IMR-90 (cell line): ENCODE measurements at regions not wholly inside any gene's neighbourhood (a gene's known extent, or its start where the extent isn't known, plus 50 kb on each side); places are given as distances from the start of the nearest gene placed in this dataset.

Source experiments
- ATAC-seq: fragments of 200-7000 bp; cut with Tn5 transposase; 2 replicates; pipeline ENCODE4 v1.9.1; 2020; ENCODE audit warnings: low read depth, mild to moderate bottlenecking, moderate library complexity
- BruUV-seq: library from RNA; stranded (reverse); fragments of 400-500 nt; replicated peaks from 2 replicates; lab custom pipeline; 2021; lab: Mats Ljungman, UMichigan
- CTCF ChIA-PET: fragments of 300-600 bp; formaldehyde crosslinking; extraction: SDS; loops from one replicate; lab custom pipeline; 2021; ENCODE audit warnings: antibody characterized with exemption; lab: Yijun Ruan, JAX
- POLR2A ChIA-PET: fragments of 300-600 bp; sonication (Branson Sonifier 250); formaldehyde crosslinking; loops from one replicate; lab custom pipeline; 2022; ENCODE audit warnings: antibody characterized with exemption; ENCODE audit not compliant: unreplicated experiment; lab: Charles Lee
- DNase-seq: peaks from one replicate; pipeline ENCODE4 v3.0.0; 2013
- H2AFZ ChIP-seq: replicated peaks from 2 replicates; pipeline ENCODE3; 2013; ENCODE audit warnings: low read length, mild to moderate bottlenecking; ENCODE audit not compliant: poor library complexity
- H2AK5ac ChIP-seq: 2 replicates; pipeline ENCODE4 v1.6.1; 2013; ENCODE audit warnings: low read depth, low read length, inconsistent platforms
- H2AK9ac ChIP-seq: replicated peaks from 2 replicates; pipeline ENCODE3; 2013; ENCODE audit warnings: mild to moderate bottlenecking, low read depth, low read length, moderate library complexity; ENCODE audit not compliant: poor library complexity
- H2BK120ac ChIP-seq: 2 replicates; pipeline ENCODE4 v1.6.1; 2013; ENCODE audit warnings: low read depth, low read length, inconsistent platforms
- H2BK15ac ChIP-seq: 3 replicates; pipeline ENCODE4 v1.6.1; 2013; ENCODE audit warnings: low read depth, low read length, inconsistent platforms
- H2BK20ac ChIP-seq: 2 replicates; pipeline ENCODE4 v1.6.1; 2013; ENCODE audit warnings: low read depth, mild to moderate bottlenecking, inconsistent platforms, low read length, moderate library complexity
- H2BK5ac ChIP-seq: 2 replicates; pipeline ENCODE4 v1.6.1; 2013; ENCODE audit warnings: mild to moderate bottlenecking, low read depth, low read length, inconsistent platforms; ENCODE audit not compliant: poor library complexity, severe bottlenecking
- H3K14ac ChIP-seq: replicated peaks from 2 replicates; pipeline ENCODE4 v1.6.1; 2013; ENCODE audit warnings: low read depth, low read length, inconsistent platforms
- H3K18ac ChIP-seq: 2 replicates; pipeline ENCODE4 v1.6.1; 2013; ENCODE audit warnings: low read depth, low read length, control low read depth
- H3K23ac ChIP-seq: 2 replicates; pipeline ENCODE4 v1.6.1; 2013; ENCODE audit warnings: low read depth, low read length, inconsistent platforms
- H3K27ac ChIP-seq: 2 replicates; pipeline ENCODE4 v1.5.1; 2013; ENCODE audit warnings: mild to moderate bottlenecking, control low read depth, low read length; ENCODE audit not compliant: insufficient read depth
- H3K27me3 ChIP-seq: 2 replicates; pipeline ENCODE4 v1.6.1; 2013; ENCODE audit warnings: low read length; ENCODE audit not compliant: control insufficient read depth, insufficient read depth
- H3K36me3 ChIP-seq: 2 replicates; pipeline ENCODE4 v1.6.1; 2013; ENCODE audit warnings: low read length, mixed read lengths; ENCODE audit not compliant: control insufficient read depth, insufficient read depth
- H3K4ac ChIP-seq: 2 replicates; pipeline ENCODE4 v1.6.1; 2013; ENCODE audit warnings: low read depth, low read length, inconsistent platforms
- H3K4me1 ChIP-seq: 2 replicates; pipeline ENCODE4 v1.6.1; 2013; ENCODE audit warnings: low read length, mixed read lengths; ENCODE audit not compliant: control insufficient read depth, insufficient read depth
- H3K4me2 ChIP-seq: 2 replicates; pipeline ENCODE4 v1.6.1; 2013; ENCODE audit warnings: low read depth, mild to moderate bottlenecking, control low read depth, low read length, moderate library complexity
- H3K4me3 ChIP-seq: 2 replicates; pipeline ENCODE4 v1.5.1; 2013; ENCODE audit warnings: low read depth, mild to moderate bottlenecking, control low read depth, low read length, moderate library complexity; ENCODE audit not compliant: insufficient read depth
- H3K56ac ChIP-seq: 2 replicates; pipeline ENCODE4 v1.6.1; 2013; ENCODE audit warnings: low read length, inconsistent platforms; ENCODE audit not compliant: insufficient read depth; ENCODE audit errors: extremely low read depth
- H3K79me1 ChIP-seq, 2 experiments: 2 replicates each; pipeline ENCODE4 v1.6.1; 2013; ENCODE audit warnings: low read length in 2 of 2, inconsistent platforms in 1 of 2, low read depth in 1 of 2
- H3K9ac ChIP-seq: 2 replicates; pipeline ENCODE4 v1.6.1; 2013; ENCODE audit warnings: low read depth, low read length, control low read depth
- H3K9me1 ChIP-seq: 2 replicates; pipeline ENCODE4 v1.6.1; 2013; ENCODE audit warnings: low read length, inconsistent platforms; ENCODE audit not compliant: insufficient read depth
- H3K9me3 ChIP-seq: 2 replicates; pipeline ENCODE4 v1.6.1; 2013; ENCODE audit warnings: low read length; ENCODE audit not compliant: control insufficient read depth, insufficient read depth
- H4K20me1 ChIP-seq: 2 replicates; pipeline ENCODE4 v1.6.1; 2013; ENCODE audit warnings: low read length, inconsistent platforms; ENCODE audit not compliant: insufficient read depth
- H4K5ac ChIP-seq: 2 replicates; pipeline ENCODE4 v1.6.1; 2013; ENCODE audit warnings: mild to moderate bottlenecking, low read depth, low read length, control low read depth
- H4K8ac ChIP-seq, 2 experiments: 2 replicates each; pipeline ENCODE4 v1.6.1; 2013; ENCODE audit warnings: low read depth in 2 of 2, low read length in 2 of 2, control low read depth in 1 of 2, inconsistent platforms in 1 of 2
- H4K91ac ChIP-seq: 2 replicates; pipeline ENCODE4 v1.6.1; 2013; ENCODE audit warnings: low read depth, low read length, inconsistent platforms; ENCODE audit not compliant: insufficient read depth
- BHLHE40 ChIP-seq: fragments of 150-350 bp; IDR thresholded peaks from 2 replicates; pipeline ENCODE4 v1.6.1; 2016; ENCODE audit warnings: mild to moderate bottlenecking, low read depth, low read length
- CEBPB ChIP-seq: IDR thresholded peaks from 2 replicates; pipeline ENCODE4 v1.6.1; 2012; ENCODE audit warnings: low read depth, low read length, improper control_type of control experiment
- CHD1 ChIP-seq: IDR thresholded peaks from 2 replicates; pipeline ENCODE4 v1.6.1; 2012; ENCODE audit warnings: low read depth, low read length, improper control_type of control experiment
- CTCF ChIP-seq: conservative IDR thresholded peaks from 2 replicates; pipeline ENCODE4 v1.5.1; 2012; ENCODE audit warnings: mild to moderate bottlenecking, low read depth, low read length, improper control_type of control experiment
- ELK1 ChIP-seq: fragments of 150-350 bp; IDR thresholded peaks from 2 replicates; pipeline ENCODE4 v1.6.1; 2016; ENCODE audit warnings: low read depth, mild to moderate bottlenecking, low read length, moderate library complexity, borderline replicate concordance
- FOS ChIP-seq: fragments of 150-350 bp; IDR thresholded peaks from 2 replicates; pipeline ENCODE4 v1.6.1; 2016; ENCODE audit warnings: low read depth, low read length
- MAFK ChIP-seq: IDR thresholded peaks from 2 replicates; pipeline ENCODE4 v1.6.1; 2012; ENCODE audit warnings: low read depth, low read length, improper control_type of control experiment
- MAZ ChIP-seq: IDR thresholded peaks from 2 replicates; pipeline ENCODE4 v1.6.1; 2012; ENCODE audit warnings: low read depth, mild to moderate bottlenecking, low read length, improper control_type of control experiment, moderate library complexity, borderline replicate concordance
- NFE2L2 ChIP-seq: fragments of 150-350 bp; IDR thresholded peaks from 2 replicates; pipeline ENCODE4 v1.6.1; 2016; ENCODE audit warnings: low read depth, mild to moderate bottlenecking, low read length
- RAD21 ChIP-seq: IDR thresholded peaks from 2 replicates; pipeline ENCODE4 v1.6.1; 2012; ENCODE audit warnings: low read length, improper control_type of control experiment
- WGBS, 2 experiments: methylation state at CpG; one replicate each; pipeline versions ENCODE4 v1.1.5 to v1.1.7; 2013; ENCODE audit warnings: missing lambda C conversion rate in 2 of 2; ENCODE audit not compliant: insufficient read length in 1 of 2; ENCODE audit errors: extremely low coverage in 2 of 2; 5-methylcytosine and 5-hydroxymethylcytosine counted together
- dilution Hi-C: fragments of 300-500 bp; cut with HindIII; formaldehyde crosslinking; loops from one replicate; pipeline ENCODE4 v1.14.3; 2018; ENCODE audit warnings: low sequenced_read_pairs; ENCODE audit not compliant: unreplicated experiment
- in situ Hi-C: fragments of 300-500 bp; cut with MboI; formaldehyde crosslinking; loops from 3 replicates; pipeline ENCODE4 v1.14.3; 2019; ENCODE audit warnings: low sequenced_read_pairs, inconsistent platforms, mixed read lengths
- intact Hi-C: fragments of 100-400 bp; cut with micrococcal nuclease; formaldehyde crosslinking; loops from 2 replicates; pipeline ENCODE4 v1.10.0; 2022

GRCh38 chr12:87883806-87884205 lies 145.4 kb downstream of the C12orf50 start:
- no peaks in the 10 kb centered on the region for H3K9me3 ChIP-seq
- H2BK15ac ChIP-seq, result no peak overlapping the region
- in situ Hi-C loops, result no loop called here
- POLR2A ChIA-PET, result no interaction called here
- dilution Hi-C loops, result no loop called here
- H2AFZ ChIP-seq, result no peak overlapping the region
- no peaks in the 10 kb centered on the region for H3K4me1 ChIP-seq
- H3K14ac ChIP-seq, result no peak overlapping the region
- H2AK9ac ChIP-seq, result no peak overlapping the region
- CTCF ChIA-PET, result no interaction called here
- H3K23ac ChIP-seq, result no peak overlapping the region
- H4K20me1 ChIP-seq, result no peaks in the 10 kb centered on the region
- H2AK5ac ChIP-seq, result no peak overlapping the region
- peak overlapping the region; percentile 31; the same call in 1 of the 2 replicates for H3K4me3 ChIP-seq
- no peaks in the 10 kb centered on the region for H3K79me1 ChIP-seq
- no peaks in the 10 kb centered on the region for H3K9me1 ChIP-seq
- no peak overlapping the region for H4K5ac ChIP-seq
- H3K4me2 ChIP-seq, result peak overlapping the region; percentile 81; the same call in 1 of the 2 replicates
- WGBS, 2 experiments, result 0% methylated on average over 1 of the region's 3 CpGs; no CpG with 5 or more reads in 1 of the 2 experiments
- no peak overlapping the region for H3K18ac ChIP-seq
- no peak for TF ChIP-seq MAFK
- TF ChIP-seq MAZ, result no peak
- TF ChIP-seq ELK1, result no peak
- no peak for TF ChIP-seq BHLHE40
- TF ChIP-seq RAD21, result no peak
- no peak for TF ChIP-seq CTCF
- TF ChIP-seq CEBPB, result no peak
- TF ChIP-seq NFE2L2, result no peak
- no peak for TF ChIP-seq CHD1
- no peak for TF ChIP-seq FOS
- H3K4ac ChIP-seq, result no peak overlapping the region
- DNase-seq, result no peak
- intact Hi-C loops, result no loop called here
- no peak overlapping the region for H4K8ac ChIP-seq
- ATAC-seq, result no peak
- H3K36me3 ChIP-seq, result no peaks in the 10 kb centered on the region
- no peak overlapping the region for H2BK120ac ChIP-seq
- no peak overlapping the region for H2BK5ac ChIP-seq
- no peak overlapping the region for H2BK20ac ChIP-seq
- H3K27me3 ChIP-seq, result no peaks in the 10 kb centered on the region
- no TSS peak for BruUV-seq
- no peak overlapping the region for H3K9ac ChIP-seq
- no peak overlapping the region for H3K27ac ChIP-seq
- no peak overlapping the region for H4K91ac ChIP-seq
- no peak overlapping the region for H3K56ac ChIP-seq
